ENCODE measurements at regions not wholly inside any gene's neighbourhood (a gene's known extent, or its start where the extent isn't known, plus 50 kb on each side); places are given as distances from the start of the nearest gene placed in this dataset.

DNA sequence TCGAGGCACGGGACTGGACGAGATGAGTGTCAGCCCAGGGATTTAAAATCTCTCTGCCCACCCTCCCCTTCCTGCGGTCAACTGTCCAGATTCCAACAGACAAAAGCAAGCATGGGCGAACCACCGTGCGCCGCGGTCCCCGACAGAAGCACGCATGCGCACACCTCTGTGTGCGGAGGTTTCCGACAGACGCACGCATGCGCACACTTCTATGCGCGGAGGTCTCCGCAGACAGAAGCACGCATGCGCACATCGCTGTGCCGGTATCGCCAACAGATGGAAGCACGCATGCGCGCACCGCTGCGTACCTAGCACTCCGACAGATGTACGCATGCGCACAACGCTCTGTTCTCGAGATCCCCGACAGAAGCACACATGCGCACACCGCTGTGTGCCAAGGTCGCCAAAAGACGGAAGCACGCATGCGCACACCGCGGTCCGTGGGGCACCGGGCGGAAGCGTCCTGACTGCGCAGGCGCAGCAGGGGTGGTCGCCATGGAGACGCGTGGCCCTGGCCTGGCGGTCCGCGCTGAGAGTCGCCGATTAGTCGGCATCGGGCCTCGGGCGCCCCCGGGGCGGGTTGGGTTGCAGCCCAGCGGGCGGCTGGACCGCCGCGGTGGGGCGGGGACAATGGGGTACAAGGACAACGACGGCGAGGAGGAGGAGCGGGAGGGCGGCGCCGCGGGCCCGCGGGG lies 57.4 kb upstream of the RPH3AL start (continued):
- TF ChIP-seq, protein P1, sequence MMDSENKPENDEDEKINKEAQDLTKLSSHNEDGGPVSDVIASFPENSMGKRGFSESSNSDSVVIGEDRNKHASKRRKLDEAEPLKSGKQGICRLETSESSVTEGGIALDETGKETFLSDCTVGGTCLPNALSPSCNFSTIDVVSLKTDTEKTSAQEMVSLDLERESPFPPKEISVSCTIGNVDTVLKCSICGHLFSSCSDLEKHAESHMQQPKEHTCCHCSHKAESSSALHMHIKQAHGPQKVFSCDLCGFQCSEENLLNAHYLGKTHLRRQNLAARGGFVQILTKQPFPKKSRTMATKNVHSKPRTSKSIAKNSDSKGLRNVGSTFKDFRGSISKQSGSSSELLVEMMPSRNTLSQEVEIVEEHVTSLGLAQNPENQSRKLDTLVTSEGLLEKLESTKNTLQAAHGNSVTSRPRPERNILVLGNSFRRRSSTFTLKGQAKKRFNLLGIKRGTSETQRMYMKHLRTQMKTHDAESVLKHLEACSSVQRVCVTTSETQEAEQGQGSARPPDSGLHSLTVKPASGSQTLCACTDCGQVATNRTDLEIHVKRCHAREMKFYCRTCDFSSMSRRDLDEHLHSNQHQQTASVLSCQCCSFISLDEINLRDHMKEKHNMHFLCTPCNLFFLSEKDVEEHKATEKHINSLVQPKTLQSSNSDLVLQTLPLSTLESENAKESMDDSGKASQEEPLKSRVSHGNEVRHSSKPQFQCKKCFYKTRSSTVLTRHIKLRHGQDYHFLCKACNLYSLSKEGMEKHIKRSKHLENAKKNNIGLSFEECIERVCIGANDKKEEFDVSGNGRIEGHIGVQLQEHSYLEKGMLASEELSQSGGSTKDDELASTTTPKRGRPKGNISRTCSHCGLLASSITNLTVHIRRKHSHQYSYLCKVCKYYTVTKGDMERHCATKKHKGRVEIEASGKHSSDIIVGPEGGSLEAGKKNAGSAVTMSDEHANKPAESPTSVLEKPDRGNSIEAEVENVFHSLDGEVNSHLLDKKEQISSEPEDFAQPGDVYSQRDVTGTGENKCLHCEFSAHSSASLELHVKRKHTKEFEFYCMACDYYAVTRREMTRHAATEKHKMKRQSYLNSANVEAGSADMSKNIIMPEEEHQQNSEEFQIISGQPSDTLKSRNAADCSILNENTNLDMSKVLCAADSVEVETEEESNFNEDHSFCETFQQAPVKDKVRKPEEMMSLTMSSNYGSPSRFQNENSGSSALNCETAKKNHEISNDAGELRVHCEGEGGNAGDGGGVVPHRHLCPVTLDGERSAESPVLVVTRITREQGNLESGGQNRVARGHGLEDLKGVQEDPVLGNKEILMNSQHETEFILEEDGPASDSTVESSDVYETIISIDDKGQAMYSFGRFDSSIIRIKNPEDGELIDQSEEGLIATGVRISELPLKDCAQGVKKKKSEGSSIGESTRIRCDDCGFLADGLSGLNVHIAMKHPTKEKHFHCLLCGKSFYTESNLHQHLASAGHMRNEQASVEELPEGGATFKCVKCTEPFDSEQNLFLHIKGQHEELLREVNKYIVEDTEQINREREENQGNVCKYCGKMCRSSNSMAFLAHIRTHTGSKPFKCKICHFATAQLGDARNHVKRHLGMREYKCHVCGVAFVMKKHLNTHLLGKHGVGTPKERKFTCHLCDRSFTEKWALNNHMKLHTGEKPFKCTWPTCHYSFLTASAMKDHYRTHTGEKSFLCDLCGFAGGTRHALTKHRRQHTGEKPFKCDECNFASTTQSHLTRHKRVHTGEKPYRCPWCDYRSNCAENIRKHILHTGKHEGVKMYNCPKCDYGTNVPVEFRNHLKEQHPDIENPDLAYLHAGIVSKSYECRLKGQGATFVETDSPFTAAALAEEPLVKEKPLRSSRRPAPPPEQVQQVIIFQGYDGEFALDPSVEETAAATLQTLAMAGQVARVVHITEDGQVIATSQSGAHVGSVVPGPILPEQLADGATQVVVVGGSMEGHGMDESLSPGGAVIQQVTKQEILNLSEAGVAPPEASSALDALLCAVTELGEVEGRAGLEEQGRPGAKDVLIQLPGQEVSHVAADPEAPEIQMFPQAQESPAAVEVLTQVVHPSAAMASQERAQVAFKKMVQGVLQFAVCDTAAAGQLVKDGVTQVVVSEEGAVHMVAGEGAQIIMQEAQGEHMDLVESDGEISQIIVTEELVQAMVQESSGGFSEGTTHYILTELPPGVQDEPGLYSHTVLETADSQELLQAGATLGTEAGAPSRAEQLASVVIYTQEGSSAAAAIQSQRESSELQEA (IDR thresholded peaks at IDR 0.05; ENCODE audit: low read depth) = no peak
- TF ChIP-seq MEIS2 (IDR thresholded peaks at IDR 0.05; ENCODE audit: partially characterized antibody) (peak; percentile 99), ADNP (tag; IDR thresholded peaks at IDR 0.05) (no peak), CCNT2 (IDR thresholded peaks at IDR 0.05; ENCODE audit: borderline replicate concordance, extremely low read depth, insufficient read length, low read depth, low read length) (peak; percentile 15), HCFC1 (IDR thresholded peaks at IDR 0.05; ENCODE audit: low read depth, low read length) (peak; percentile 46; the same call in 1 of the 2 replicates), KAT7 (CRISPR knock-in tag; IDR thresholded peaks at IDR 0.05; ENCODE audit: borderline replicate concordance) (no peak), PPARD (CRISPR knock-in tag; IDR thresholded peaks at IDR 0.05) (no peak), ILK (tag; IDR thresholded peaks at IDR 0.05; ENCODE audit: borderline replicate concordance, low read depth) (no peak), CBX3 (IDR thresholded peaks at IDR 0.05; ENCODE audit: borderline replicate concordance in 1 of 2, low read length in 2 of 2) (no peak), RHOXF2B (CRISPR knock-in tag; conservative IDR thresholded peaks at IDR 0.05) (no peak), SETDB1 (IDR thresholded peaks at IDR 0.05; ENCODE audit: low read length) (peak; percentile 79), ZNF184 (CRISPR knock-in tag; IDR thresholded peaks at IDR 0.05) (no peak), SMARCA4 (IDR thresholded peaks at IDR 0.05) (no peak), ZNF778 (CRISPR knock-in tag; IDR thresholded peaks at IDR 0.05) (no peak), TEAD4 (IDR thresholded peaks at IDR 0.05; ENCODE audit: low read length) (peak; percentile 22; the same call in 1 of the 2 replicates), TEAD4 (CRISPR knock-in tag; IDR thresholded peaks at IDR 0.05; ENCODE audit: borderline replicate concordance) (no peak), RFX1 (IDR thresholded peaks at IDR 0.05) (peak; percentile 94), CREM (IDR thresholded peaks at IDR 0.05; ENCODE audit: low read depth) (0 out of 2 replicates have a peak, but pooled peaks have one; percentile 24), CEBPB (tag; IDR thresholded peaks at IDR 0.05) (no peak), MYNN (IDR thresholded peaks at IDR 0.05) (no peak), MYNN (CRISPR knock-in tag; IDR thresholded peaks at IDR 0.05) (no peak), NFE2 (IDR thresholded peaks at IDR 0.05; ENCODE audit: low read depth) (no peak)
- TF ChIP-seq, protein P2, sequence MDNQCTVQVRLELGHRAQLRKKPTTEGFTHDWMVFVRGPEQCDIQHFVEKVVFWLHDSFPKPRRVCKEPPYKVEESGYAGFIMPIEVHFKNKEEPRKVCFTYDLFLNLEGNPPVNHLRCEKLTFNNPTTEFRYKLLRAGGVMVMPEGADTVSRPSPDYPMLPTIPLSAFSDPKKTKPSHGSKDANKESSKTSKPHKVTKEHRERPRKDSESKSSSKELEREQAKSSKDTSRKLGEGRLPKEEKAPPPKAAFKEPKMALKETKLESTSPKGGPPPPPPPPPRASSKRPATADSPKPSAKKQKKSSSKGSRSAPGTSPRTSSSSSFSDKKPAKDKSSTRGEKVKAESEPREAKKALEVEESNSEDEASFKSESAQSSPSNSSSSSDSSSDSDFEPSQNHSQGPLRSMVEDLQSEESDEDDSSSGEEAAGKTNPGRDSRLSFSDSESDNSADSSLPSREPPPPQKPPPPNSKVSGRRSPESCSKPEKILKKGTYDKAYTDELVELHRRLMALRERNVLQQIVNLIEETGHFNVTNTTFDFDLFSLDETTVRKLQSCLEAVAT (IDR thresholded peaks at IDR 0.05) = no peak

Measured in K562 (cell line).